Urothelium cell line (cell line): ENCODE measurements at regions not wholly inside any gene's neighbourhood (a gene's known extent, or its start where the extent isn't known, plus 50 kb on each side); places are given as distances from the start of the nearest gene placed in this dataset.

Source experiments
- DNase-seq: peaks from one replicate; pipeline ENCODE4 v3.0.0; 2011; ENCODE audit warnings: low spot score, mixed read lengths
- FAIRE-seq: peaks from 2 replicates; lab custom pipeline; 2011; peaks lifted over from hg19 to GRCh38; lab: Jason Lieb, UNC

GRCh38 chr4:187934766-187935165, 60.8 kb upstream of the ZFP42 start:
- FAIRE-seq: no peak
- no peak for DNase-seq

GRCh38 chr4:187937557-187937956, 58.0 kb upstream of the ZFP42 start:
- FAIRE-seq: no peak
- no peak for DNase-seq

- FAIRE-seq (no peak), DNase-seq (no peak)
Observed at GRCh38 chr4:187940299-187940698, 55.3 kb upstream of the ZFP42 start.

- no peak for FAIRE-seq
Observed at GRCh38 chr4:187942968-187943367, 52.6 kb upstream of the ZFP42 start.

GRCh38 chr4:187944179-187944578, 51.4 kb upstream of the ZFP42 start:
- FAIRE-seq (no peak), DNase-seq (no peak)

More at GRCh38 chr4:187942968-187943367, 52.6 kb upstream of the ZFP42 start:
- no peak for DNase-seq
